ENCODE measurements at regions not wholly inside any gene's neighbourhood (a gene's known extent, or its start where the extent isn't known, plus 50 kb on each side); places are given as distances from the start of the nearest gene placed in this dataset.

GRCh38 chr2:8582651-8583399 is 99.0 kb upstream of the ID2 start (continued):
- no peak for TF ChIP-seq ATF4 (CRISPR knock-in tag; IDR thresholded peaks at IDR 0.05)
- no peak for TF ChIP-seq MBD1 (CRISPR knock-in tag; IDR thresholded peaks at IDR 0.05)
- no peak for TF ChIP-seq CUX1 (CRISPR knock-in tag; IDR thresholded peaks at IDR 0.05)
- TF ChIP-seq FOXK1 (CRISPR knock-in tag; IDR thresholded peaks at IDR 0.05; ENCODE audit: borderline replicate concordance), result no peak
- TF ChIP-seq KDM2B (CRISPR knock-in tag; IDR thresholded peaks at IDR 0.05), result no peak

Measured in K562 (cell line).